ENCODE measurements at regions not wholly inside any gene's neighbourhood (a gene's known extent, or its start where the extent isn't known, plus 50 kb on each side); places are given as distances from the start of the nearest gene placed in this dataset.
A peak's percentile ranks its signal among the peaks of the same experiment; 100 is the strongest.

DNA sequence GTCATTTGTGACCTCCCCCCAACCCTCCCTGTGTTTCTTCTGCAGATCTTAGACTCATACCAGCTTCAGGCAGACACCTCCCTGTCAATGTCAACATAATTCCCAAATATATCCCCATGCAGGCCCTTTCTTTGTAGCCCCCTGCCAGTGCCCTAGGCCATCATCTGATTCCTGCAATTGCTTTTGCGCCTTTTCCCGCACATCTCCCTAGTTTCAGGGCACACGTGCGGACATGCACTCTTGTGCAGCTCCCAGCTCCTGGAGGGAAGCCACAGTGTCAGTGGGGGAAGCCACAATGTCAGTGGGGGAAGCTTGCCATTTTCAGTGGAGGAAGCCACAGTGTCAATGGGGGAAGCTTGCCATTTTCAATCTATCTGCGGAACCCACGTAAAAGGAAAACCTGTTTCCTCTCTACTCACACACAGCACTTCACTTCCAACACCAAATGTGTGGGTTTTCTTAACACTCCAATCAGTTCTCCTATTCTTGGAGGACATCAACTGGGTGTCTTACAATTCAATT is 256.4 kb downstream of the ACKR3 start:
- Histone ChIP-seq H3K4me1 (peaks cover 0 to 32% (median 15%) of the 10 kb centered on the region in 4 donors), H3K4me3 (no peak overlapping the region), H3K36me3 (no peaks in the 10 kb centered on the region), H3K27me3 (no peaks in the 10 kb centered on the region), H3K9me3 (peaks cover 0 to 7% (median 2%) of the 10 kb centered on the region in 4 donors), H3K27ac (no peak overlapping the region)
- 79 to 86% (median 81%) methylated on average over 6 of the region's 6 CpGs for WGBS, 5 donors
- intact Hi-C loops (cut with DNase I; ENCODE audit: low total_unique reads): no loop called here
- no peak for DNase-seq
- no peak for TF ChIP-seq POLR2A (IDR thresholded peaks at IDR 0.05)
- no peak for TF ChIP-seq EP300 (IDR thresholded peaks at IDR 0.05)

DNA sequence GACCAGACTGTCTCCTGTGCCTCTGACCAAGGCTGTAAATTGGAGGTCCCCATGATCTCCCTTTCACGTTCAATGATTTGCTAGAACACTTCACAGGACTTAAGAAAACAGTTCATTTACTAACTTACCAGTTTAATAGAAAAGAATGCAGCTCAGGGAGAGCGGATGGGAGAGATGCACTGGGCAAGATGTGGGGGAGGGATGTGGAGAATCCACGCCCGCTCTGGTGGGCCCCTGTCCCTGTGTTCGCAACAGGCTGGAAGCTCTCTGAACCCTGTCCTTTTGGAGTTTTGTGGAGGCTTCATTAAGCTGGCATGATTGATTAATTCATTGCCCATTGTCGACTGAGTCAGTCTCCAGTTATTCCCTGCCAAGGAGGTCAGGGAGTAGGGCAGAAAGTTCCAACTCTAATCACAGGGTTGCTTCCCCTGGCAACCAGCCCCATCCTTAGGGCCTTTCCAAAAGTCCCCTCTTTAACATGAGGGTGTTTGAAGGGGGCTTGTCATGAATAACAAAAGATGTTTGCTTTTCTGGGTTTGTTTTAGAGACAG is 257.1 kb downstream of the ACKR3 start:
- Histone ChIP-seq H3K9me3 (peaks cover 0 to 5% (median 2%) of the 10 kb centered on the region in 4 donors), H3K36me3 (no peaks in the 10 kb centered on the region), H3K27me3 (no peaks in the 10 kb centered on the region), H3K4me3 (no peak overlapping the region), H3K4me1 (peaks cover 0 to 32% (median 15%) of the 10 kb centered on the region in 4 donors), H3K27ac (no peak overlapping the region)
- intact Hi-C loops (cut with DNase I; ENCODE audit: low total_unique reads): no loop called here
- WGBS, 5 donors: 81 to 87% (median 83%) methylated on average over 6 of the region's 6 CpGs
- TF ChIP-seq POLR2AphosphoS5 (IDR thresholded peaks at IDR 0.05) (no peak), EP300 (IDR thresholded peaks at IDR 0.05) (no peak), POLR2A (IDR thresholded peaks at IDR 0.05) (no peak)
- TF ChIP-seq, protein P1, sequence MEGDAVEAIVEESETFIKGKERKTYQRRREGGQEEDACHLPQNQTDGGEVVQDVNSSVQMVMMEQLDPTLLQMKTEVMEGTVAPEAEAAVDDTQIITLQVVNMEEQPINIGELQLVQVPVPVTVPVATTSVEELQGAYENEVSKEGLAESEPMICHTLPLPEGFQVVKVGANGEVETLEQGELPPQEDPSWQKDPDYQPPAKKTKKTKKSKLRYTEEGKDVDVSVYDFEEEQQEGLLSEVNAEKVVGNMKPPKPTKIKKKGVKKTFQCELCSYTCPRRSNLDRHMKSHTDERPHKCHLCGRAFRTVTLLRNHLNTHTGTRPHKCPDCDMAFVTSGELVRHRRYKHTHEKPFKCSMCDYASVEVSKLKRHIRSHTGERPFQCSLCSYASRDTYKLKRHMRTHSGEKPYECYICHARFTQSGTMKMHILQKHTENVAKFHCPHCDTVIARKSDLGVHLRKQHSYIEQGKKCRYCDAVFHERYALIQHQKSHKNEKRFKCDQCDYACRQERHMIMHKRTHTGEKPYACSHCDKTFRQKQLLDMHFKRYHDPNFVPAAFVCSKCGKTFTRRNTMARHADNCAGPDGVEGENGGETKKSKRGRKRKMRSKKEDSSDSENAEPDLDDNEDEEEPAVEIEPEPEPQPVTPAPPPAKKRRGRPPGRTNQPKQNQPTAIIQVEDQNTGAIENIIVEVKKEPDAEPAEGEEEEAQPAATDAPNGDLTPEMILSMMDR (IDR thresholded peaks at IDR 0.05): no peak
- DNase-seq: peak in 1 of 2 donors; percentile 24

DNA sequence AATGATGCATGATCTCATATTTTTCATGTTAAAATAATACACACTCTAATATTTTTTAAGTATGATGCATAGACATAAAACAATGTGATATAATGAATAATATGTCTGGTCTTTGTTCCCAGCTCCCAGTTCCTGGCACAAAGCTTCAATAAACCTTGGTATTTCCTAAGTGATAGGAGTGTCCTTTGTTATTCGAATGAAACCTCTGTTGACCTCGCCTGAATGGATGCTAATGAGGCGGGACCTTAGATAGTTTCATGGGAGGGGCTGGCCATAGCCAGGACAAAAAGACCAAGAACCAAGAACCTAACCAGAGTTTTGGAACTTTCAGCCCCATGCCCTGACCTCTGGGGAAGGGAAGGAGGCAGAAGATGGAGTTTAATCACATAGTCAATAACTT is 257.7 kb upstream of the COPS8 start:
- no peak overlapping the region for H3K27ac ChIP-seq
- H3K4me1 ChIP-seq: peaks cover 0 to 32% (median 15%) of the 10 kb centered on the region in 4 donors
- H3K9me3 ChIP-seq: no peaks in the 10 kb centered on the region
- no peaks in the 10 kb centered on the region for H3K27me3 ChIP-seq
- intact Hi-C loops (cut with DNase I; ENCODE audit: low total_unique reads): no loop called here
- H3K4me3 ChIP-seq: no peak overlapping the region
- TF ChIP-seq POLR2A (IDR thresholded peaks at IDR 0.05) (no peak), EP300 (IDR thresholded peaks at IDR 0.05) (no peak), POLR2AphosphoS5 (IDR thresholded peaks at IDR 0.05) (no peak)
- TF ChIP-seq, protein P1 (IDR thresholded peaks at IDR 0.05): no peak
- DNase-seq: no peak
- H3K36me3 ChIP-seq: no peaks in the 10 kb centered on the region
- 32 to 66% (median 39%) methylated on average over 3 of the region's 3 CpGs for WGBS, 5 donors

DNA sequence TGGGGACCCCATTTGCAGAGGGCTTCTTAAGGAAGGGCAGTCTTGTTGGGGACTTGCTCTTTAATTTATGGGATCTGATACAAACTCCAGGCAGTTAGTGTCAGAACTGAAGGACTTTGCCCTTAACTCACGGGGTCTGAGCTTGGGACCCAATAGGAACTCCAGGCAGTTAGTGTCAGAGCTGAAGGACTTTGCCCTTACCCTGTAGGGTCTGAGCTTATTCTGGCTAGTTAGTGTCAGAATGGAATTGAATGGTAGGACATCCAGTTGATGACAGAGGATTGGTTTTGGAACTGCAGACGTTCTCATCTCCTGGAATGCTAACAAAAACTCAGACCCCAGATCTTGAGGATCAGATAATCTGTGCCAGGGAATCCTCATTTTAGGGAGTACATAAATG is 256.9 kb upstream of the COPS8 start:
- no peak for DNase-seq
- H3K4me1 ChIP-seq: peaks cover 0 to 27% (median 12%) of the 10 kb centered on the region in 4 donors
- 55 to 81% (median 59%) methylated on average over 1 to 2 of the region's 2 CpGs for WGBS, 5 donors
- no peaks in the 10 kb centered on the region for H3K36me3 ChIP-seq
- H3K27me3 ChIP-seq: no peaks in the 10 kb centered on the region
- no peak overlapping the region for H3K4me3 ChIP-seq
- intact Hi-C loops (cut with DNase I; ENCODE audit: low total_unique reads): no loop called here
- H3K27ac ChIP-seq: no peak overlapping the region
- no peak for TF ChIP-seq EP300 (IDR thresholded peaks at IDR 0.05)
- TF ChIP-seq POLR2A (IDR thresholded peaks at IDR 0.05): no peak
- TF ChIP-seq, protein P1 (IDR thresholded peaks at IDR 0.05): no peak
- TF ChIP-seq POLR2AphosphoS5 (IDR thresholded peaks at IDR 0.05): no peak
- H3K9me3 ChIP-seq: no peaks in the 10 kb centered on the region

DNA sequence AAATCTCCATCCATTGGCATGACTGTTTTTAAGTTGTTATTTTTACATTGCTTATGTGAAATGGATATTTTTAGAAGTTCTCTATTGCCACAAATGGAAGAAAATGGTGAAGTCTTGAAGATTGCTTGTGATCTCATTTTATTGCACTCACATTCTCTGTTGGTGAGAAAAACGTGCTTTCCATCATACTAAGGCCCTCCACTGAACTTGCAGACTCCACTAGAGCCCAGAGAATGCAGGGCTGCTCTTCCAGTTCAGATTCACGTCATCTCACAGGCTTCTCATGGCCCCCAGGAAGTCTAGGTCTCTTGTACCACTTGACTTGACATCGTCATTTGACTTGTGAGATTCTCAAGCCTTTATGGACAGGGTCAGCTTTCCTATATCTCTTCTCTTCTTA is 254.8 kb upstream of the COPS8 start:
- H3K27me3 ChIP-seq: no peaks in the 10 kb centered on the region
- no peaks in the 10 kb centered on the region for H3K9me3 ChIP-seq
- intact Hi-C loops (cut with DNase I; ENCODE audit: low total_unique reads): no loop called here
- H3K36me3 ChIP-seq: no peaks in the 10 kb centered on the region
- no peak overlapping the region for H3K27ac ChIP-seq
- TF ChIP-seq POLR2A (IDR thresholded peaks at IDR 0.05): no peak
- TF ChIP-seq, protein P1 (IDR thresholded peaks at IDR 0.05): no peak
- TF ChIP-seq EP300 (IDR thresholded peaks at IDR 0.05): no peak
- H3K4me3 ChIP-seq: no peak overlapping the region
- 81 to 94% (median 83%) methylated on average over 3 of the region's 3 CpGs for WGBS, 5 donors
- DNase-seq: no peak
- H3K4me1 ChIP-seq: peaks cover 0 to 6% (median 1%) of the 10 kb centered on the region in 4 donors
